ENCODE measurements at regions not wholly inside any gene's neighbourhood (a gene's known extent, or its start where the extent isn't known, plus 50 kb on each side); places are given as distances from the start of the nearest gene placed in this dataset.

DNA sequence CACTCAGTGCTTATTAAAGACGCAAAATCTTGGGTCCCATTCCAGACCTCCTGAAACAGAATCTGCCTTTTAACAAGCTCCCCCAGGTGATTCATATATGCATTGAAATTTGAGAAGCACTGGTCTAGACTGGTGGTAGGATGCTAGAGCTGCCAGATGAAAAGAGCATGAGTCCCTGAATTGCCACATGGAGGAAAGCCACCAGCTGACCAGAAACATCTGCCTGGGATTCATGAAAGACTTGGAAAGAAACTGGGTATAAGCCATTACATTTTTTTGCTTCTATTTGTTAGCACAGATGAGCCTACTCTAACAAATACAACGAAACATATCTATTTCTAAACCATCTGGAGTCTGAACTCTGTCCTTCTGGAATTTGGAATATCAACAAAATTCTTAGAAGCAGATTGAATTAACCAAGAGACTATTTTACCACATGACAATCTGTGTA lies 228.9 kb downstream of the RBM43 start:
- DNase-seq (ENCODE audit: low read depth in 2 of 2), result no peak

DNA sequence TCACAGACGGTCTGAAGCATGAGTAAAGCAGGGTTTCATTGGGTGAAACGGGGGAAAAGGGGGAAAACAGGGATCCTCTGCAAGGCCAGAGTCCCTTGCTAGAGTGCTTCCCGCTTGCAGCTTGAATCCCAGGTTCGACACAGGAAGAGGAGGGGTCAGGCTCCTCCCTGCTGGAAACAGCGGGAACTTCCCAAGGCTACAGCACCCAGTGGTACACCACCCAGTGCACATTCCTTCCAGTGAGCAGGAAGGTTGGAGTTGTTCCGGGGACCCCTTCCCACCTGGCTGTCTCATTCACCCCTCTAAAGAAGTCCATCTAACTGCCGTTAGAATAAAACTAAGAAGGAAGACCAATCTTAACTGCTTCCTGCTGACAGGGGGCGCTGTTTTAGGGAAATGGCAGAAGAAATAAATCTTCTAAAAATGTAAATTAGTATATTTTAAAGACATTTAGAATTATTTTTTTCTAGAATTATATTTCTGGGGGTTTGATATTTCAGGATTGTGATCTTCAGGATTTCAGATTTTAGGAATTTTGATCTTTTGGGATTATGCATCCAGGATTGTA lies 230.9 kb downstream of the RBM43 start:
- peak; percentile 3 to 11 for DNase-seq (ENCODE audit: low read depth in 2 of 2)

DNA sequence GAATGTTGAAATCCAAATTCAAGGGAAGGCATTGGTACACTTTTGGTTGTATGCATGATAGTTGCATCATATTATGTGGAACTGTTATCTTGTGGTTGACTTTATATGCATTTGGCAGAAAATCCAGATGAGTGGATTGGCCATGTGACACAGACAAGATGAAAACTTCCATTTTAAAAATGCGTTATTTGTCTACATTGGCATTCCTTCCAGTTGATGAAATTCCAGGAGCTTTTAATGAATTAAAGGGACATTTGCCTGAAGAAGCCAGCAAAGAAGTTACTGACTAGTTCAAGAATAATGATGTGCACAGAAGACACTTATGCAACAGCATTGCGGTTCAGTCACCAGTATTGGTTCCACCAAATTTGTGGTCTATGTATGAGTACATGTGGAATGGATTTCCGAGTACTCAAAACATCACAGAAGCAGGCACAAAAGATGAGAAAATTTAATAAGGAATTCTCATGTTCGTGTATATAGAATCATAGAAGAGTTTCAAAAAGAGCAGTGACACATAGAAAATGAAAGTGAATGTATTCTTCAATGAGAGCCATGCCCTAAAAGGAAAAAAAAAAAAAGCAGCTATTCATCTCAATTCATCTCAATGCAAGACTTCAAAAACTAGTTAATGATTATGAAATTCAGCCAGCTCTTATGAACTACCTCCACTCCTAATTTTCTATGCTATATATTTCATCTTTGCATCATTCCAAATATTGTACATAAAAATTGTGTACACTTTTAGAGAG lies 232.1 kb downstream of the RBM43 start:
- DNase-seq (ENCODE audit: low read depth in 2 of 2), result no peak

DNA sequence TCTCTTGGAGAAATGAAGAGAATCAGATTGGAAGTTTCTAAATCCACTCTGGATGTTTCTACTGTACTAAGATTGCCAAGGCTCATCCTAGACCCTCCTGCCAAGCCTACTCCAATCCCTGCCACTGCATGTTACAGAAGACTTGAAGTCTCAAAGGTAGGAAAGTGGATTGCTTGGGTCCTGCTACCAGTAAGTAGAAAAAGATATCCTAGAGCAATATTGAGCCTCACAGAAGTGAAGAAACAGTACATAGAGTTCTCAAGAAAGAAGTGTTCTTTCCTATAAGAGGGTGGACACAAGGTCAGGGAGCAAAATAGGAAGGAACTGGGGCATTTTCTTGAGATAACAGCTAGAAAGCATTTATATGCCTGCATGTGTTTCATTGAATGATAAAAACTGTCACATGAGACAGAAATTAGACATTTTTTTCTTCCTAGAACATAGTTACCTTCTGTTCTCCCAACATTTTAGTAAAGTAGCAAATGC lies 232.9 kb downstream of the RBM43 start:
- no peak for DNase-seq (ENCODE audit: low read depth in 2 of 2)

DNA sequence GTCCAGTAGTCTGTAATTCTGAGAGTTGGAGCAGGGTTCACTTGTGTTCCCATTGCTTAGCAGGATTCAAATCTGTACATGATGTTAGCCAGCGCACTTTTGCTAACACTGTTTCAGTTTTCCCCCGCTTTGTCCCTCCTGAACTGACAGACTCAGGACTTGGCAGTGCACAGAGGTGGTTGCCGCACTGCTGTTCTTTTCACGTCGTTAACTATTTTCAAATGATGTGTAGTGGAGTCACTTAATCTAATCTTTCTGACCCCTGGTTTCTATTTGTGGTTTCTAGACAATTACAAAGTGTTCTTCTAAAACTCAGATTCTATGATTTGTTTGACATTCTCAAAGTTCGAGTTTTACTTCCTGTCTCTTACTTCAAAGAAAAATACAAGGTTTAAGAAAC lies 234.5 kb downstream of the RBM43 start:
- no peak for DNase-seq (ENCODE audit: low read depth in 2 of 2)

DNA sequence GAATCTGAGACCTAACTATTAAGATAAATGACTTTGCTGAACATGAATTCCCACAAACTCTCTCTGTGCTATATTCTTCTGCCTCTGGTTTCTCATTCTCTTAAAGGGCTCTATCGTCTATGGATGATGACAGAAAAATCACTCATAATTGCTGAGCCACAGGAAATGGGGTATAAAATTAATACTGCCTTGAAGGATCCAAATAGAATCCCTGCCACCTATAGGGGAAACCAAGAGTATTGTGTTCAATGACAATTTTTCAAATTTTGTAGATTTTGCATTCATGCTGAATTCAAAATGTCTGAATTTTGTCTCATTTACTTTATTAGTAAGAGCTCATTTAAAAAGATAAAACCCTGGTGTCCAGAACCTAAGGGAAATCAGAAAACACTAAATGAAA lies 235.8 kb downstream of the RBM43 start:
- no peak for DNase-seq (ENCODE audit: low read depth in 2 of 2)

DNA sequence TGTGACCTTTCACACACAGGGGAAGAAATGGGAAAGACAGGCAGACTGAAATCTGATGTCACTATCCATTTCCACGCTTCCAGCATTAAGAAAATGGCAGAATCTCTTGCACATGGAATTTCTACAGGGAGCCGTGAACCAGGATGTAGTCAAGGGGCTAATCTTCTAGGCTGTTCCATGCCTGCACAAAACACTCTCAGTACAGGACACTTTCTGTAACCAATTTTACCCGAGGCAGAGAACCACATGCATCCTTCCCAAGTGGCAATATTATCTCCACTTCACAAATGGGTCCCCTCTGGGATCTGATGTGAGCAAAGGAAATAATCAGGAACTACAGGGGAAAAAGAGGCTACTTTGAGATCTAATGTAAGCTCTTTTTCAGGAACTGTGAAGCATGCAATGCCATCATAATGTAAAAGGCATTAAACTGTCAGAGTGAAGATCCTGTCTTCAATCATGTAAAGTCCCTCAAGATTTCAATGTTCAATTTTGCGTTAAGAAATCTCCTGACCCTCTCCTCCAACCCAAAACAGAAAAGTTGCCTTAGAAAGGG lies 236.9 kb downstream of the RBM43 start:
- DNase-seq (ENCODE audit: low read depth in 2 of 2), result no peak

DNA sequence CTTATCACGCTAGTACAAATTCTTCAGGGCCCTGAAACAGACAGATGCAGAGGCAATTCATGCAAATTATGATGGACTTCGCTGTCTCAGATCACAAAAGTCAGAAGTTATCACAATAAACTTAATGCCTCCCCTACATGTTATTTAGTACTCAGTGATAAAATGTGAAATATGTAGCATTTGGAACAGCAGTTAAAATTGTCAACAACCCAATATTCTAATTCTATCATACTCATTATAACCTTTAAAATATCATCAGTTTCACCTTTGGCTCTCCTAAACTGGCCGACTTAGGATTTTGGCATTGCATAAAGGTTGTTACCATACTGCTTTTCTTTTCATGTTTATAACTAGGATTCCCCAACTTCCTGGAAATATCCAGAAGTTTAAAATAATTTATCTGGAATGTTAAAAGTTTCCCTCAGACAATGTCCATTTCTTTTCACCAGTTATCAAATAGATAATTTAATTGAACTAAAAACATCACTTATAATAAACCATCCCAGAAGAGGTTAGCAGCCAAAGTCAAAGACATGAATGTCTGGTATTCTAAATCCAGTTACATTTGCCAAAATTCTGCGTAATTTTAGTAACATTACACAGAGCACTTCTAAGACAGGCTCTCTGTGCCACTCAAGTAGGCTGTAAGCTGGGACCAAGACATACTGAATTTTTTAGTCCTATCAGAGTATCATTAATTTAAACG lies 239.8 kb downstream of the RBM43 start:
- no peak for DNase-seq (ENCODE audit: low read depth in 2 of 2)

DNA sequence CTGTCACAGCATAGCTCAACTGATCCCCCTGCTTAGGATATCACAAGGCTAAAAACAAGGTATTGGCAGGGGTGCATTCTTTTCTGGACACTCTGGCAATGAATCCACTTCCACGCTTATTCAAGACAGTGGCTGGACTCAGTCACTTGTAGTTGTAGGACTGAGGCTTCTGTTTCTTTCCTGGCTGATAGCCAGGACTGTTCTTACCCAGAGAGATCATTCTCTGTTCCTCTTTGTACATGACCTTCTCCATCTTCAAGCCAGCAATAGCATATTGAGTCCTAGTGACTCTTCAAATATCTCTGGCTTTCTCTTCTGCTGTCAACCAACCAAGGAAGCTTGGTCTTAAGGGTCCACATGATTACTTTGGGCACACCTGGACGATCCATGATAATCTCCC lies 241.3 kb downstream of the RBM43 start:
- DNase-seq (ENCODE audit: low read depth in 2 of 2), result no peak

DNA sequence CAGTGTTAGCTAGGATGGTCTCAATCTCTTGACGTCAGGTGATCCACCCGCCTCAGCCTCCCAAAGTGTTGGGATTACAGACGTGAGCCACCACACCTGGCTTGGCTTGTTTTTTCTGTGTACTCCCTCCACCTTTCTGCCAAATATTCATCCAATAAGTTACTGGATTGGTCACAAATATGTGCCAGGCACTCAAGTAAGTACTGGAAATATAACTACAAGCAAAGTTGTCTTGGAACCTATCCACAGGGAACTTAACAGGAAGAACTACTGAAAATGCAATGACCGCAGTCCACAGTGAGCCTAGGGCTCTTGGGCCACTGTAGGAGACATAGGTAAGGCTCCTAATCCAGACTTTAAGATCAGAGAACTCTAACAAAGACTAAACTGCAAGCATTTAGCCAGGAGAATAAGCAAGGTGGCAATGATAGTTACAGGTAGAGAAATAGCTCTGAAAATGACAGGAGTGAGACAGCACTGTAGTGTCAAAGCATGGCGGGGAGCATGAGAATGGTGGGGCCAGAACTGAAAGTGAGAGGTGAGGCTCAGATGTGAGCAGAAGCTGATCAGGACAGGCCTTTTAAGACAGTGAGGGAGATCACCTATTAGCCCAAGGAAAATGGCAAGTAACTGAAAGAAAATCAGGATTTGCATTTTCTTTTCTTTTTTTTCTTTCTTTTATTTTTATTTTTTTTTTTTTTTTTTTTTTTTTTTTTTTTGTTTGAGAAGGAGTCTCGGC lies 252.1 kb downstream of the RBM43 start:
- no peak for DNase-seq (ENCODE audit: low read depth in 2 of 2)

DNA sequence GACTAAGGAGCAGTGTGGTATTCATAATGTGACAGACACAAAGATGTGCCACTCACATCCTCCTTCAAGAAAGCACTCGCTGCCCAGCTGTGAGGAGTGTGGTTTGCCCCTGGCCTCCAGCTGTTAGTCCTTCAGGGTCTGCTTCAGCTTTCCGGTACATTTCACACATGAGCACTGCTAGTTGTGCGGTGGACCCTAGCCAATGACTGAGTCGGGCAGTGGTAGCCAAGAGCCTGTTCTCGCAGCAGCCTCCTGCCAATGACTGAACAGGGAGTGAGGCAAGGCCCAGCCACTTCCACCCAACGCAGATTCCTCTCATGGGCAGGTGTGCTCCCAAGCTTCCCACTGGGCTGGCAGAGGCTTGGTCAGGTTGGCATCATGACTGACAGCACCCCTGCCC lies 254.3 kb downstream of the RBM43 start:
- no peak for DNase-seq (ENCODE audit: low read depth in 2 of 2)

DNA sequence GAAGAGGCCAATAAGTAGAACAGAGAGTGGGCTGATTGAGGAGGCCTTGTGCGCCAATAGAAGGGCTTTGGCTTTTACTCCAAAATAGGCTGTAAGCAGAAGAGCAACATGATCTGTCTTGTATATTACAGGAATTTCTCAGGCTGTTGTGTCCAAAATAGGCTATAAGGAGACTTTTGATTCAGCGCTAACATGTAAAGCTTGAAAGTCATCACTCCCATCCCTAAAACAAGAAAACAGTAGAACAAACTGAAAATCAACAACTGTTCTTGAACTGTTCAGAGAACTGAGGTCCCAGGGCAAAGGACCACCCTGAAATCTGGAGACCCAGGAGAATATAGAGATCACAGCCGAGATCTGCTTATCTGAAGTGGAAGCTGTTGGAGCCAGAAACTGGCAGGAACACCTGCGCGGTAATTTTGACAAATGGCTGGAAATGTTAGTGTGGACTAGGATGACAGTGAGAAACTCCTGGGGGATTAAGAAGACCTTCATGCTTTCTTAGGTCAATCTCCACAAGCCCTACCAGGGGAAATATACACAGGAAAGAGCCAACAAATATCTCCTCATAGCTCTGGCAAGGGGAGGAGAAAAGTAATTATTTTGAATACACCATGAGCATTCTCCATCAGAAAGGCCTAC lies 258.6 kb downstream of the RBM43 start:
- no peak for DNase-seq (ENCODE audit: low read depth in 2 of 2)

DNA sequence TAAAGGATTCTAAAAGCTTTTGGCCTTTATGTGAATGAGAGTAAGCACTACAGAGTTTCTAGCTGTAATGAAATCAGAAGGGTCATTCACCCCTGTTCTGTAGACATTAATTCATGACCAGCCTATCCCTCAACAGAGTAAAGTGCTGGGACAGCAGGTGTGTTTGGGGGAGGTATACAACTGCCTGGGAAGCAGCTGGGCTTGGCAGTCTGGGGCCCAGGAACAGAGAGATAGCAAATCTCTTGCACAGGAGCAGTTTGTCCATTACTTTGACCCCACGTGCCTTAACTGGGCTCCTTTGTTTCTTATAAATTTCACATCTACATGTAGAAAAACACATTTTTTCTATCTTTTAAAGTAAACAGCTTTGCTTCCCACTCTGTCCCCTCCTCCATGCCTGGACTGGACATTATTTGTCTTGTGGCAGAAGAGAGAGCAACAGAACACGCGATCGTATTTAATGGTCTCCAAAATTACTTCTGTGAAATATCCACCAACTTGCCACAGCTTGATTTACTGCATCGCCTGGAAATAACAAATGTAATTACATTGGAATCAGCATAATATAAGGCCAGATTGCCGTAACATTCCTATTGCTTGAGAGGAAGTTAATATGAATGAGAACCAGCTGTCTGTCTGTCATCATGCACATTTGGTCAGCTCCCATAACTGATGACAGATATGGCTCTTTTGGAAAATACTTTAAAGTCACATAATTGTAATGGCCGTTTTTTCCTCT lies 263.8 kb downstream of the RBM43 start:
- DNase-seq (ENCODE audit: low read depth in 2 of 2), result no peak

DNA sequence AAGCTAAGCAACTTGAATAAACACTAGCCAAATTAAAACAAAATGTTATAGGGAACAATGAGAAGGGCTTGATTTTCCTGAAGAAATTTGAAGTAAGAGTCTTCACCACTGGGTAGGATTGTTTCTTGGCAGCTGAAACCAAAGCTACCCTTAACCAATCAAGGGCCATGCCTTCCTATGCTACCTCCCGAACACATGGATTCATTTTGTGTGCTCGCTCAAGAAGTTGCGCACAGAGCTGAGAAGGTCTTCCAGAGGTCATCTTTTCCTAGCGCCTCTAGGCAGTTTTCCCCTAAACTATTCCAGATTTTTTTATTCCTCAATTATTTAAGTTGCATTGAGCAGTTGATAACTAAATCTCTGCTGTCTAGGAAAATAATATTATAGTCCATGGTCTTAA lies 264.6 kb downstream of the RBM43 start:
- DNase-seq (ENCODE audit: low read depth in 2 of 2), result no peak

DNA sequence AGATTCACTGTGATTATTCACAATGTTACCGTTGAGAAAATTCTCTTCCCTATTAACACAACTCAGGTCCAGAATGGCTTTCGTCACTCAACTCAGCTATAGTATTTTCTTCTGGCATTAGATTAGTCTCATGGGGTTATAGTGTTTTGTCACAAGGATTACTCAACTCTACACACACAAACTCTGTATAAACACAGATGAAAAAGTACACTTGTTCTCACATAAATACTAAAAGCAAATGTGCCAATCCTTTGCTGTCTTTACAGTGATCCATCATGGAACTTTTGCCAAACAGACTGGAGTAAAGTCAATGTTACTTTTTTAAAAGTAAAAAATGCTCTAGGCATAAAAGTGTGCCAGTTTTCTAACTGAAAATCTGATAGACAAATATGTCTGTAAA lies 267.6 kb downstream of the RBM43 start:
- DNase-seq (ENCODE audit: low read depth in 2 of 2), result no peak

DNA sequence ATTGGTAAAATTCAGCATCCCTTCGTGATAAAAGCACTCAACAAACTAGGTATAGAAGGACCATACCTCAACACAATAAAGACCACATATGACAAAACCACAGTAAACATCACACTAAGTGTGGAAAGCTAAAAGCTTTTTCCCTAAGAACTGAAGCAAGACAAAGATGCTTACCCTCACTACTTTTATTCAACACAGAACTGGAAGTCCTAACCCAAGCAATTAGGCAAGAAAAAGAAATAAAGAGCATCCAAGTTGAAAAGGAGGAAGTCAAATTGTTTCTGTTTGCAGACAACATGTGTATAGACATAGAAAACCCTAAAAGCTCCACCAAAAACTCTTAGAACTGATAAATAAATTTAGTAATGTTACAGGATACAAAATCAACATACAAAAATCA lies 271.7 kb downstream of the RBM43 start:
- no peak for DNase-seq (ENCODE audit: low read depth in 2 of 2)

DNA sequence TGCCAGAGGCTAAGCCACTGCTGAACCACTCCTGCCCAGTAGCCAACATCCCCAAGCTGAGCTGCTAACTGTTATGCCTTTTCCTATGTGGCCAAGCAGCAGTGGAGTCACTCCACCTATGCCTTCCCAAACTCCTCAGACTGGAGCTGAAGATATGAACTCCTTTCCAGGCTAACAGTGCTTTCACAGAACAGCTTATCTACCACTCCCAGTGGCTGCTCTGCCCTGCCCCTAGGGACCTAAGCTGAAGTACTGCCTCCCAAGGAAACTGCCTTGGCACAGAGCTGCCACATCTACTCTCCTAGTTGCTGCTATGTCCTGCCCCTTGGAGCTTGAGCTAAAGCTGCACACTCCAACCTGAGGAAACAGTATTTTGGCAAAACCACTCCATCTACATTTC lies 275.9 kb downstream of the RBM43 start:
- no peak for DNase-seq (ENCODE audit: low read depth in 2 of 2)

DNA sequence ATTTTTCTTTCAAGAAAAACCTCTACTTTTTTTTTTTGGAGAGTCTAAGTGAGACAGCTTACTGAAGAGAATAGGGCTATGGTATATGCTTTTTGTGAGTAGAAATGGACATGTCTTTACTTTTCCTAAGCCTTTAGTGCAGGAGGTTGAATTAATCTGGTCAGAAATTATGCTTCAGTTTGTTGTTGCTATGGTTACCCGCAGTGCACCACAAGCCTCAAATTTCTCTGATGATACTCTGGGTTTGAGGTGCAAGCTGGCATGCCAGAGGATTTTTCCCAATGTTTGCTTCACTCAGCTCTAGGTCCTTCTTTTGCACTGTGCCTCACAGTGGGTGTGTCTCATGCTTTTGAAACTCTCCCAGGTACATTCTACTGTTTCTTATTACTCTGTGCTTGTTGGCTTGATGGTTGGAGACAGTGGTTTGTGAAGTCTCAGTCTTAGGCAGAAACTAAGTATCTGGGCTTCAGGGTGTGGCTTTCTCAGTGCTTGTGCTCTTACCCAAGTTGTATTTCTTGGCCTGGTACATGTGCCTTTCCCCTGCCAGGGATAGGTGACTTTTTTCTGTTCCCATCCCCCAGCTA lies 278.3 kb downstream of the RBM43 start:
- no peak for DNase-seq (ENCODE audit: low read depth in 2 of 2)

DNA sequence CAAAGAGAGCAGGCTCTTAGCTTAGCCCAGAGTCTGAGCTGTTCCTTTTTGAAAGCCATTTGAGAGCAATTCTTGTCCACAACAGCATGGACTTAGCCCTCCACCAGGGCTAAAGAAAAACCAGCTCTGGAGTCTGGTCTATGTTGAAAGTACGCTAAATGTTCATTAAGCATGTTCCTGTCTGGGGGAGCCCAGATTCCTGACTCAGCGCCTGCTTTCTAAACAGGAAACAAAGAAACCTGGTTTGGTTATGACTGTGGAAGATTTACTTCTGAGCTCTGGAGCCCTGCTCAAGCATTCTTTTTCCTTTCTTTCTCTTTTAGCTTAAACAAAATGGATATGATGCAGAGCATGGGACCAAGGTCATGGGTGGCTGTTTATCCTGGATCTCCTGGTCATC lies 279.8 kb downstream of the RBM43 start:
- DNase-seq (ENCODE audit: low read depth in 2 of 2), result no peak

DNA sequence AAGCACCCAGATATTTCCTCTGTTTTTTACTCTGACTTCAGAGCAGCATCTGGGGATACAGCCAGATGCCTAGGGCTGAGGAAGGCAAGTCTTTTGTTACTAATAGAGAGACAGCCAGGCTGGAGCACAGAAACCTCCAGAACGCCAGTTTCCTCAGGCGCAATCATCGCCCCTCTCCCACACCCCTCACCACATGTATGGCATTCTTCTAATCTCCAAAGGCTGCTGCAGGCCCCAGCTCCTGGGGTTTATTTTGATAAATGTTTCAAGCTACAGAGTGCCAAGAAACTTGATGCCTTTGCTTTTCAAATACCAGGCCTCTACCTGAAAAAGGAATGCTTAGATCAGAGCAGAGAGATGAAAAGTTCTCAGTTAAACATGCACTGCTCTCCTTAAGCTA lies 283.6 kb downstream of the RBM43 start:
- DNase-seq (ENCODE audit: low read depth in 2 of 2), result no peak
